SU-DHL-6 (cell line): ENCODE measurements at regions not wholly inside any gene's neighbourhood (a gene's known extent, or its start where the extent isn't known, plus 50 kb on each side); places are given as distances from the start of the nearest gene placed in this dataset.

Source experiments
- H2AFZ ChIP-seq: fragments of 200-600 bp; sonication (generic); 2 replicates; pipeline ENCODE4 v1.6.1; 2014; ENCODE audit warnings: low read depth, mild to moderate bottlenecking, moderate library complexity, mixed read lengths, antibody characterized with exemption, low read length; ENCODE audit not compliant: severe bottlenecking
- H3F3A ChIP-seq: fragments of 200-600 bp; shearing (Covaris generic); 2 replicates; pipeline ENCODE4 v1.6.0; 2016; ENCODE audit warnings: antibody characterized with exemption, mild to moderate bottlenecking; ENCODE audit not compliant: insufficient read depth
- H3K27ac ChIP-seq: fragments of 200-600 bp; sonication (generic); 2 replicates; pipeline ENCODE4 v1.5.1; 2016; ENCODE audit warnings: low read depth, mild to moderate bottlenecking, low read length, moderate library complexity, mixed read lengths
- H3K27me3 ChIP-seq: fragments of 200-600 bp; sonication (generic), shearing (Covaris generic); 2 replicates; pipeline ENCODE4 v1.6.0; 2014; ENCODE audit warnings: mild to moderate bottlenecking, low read length
- H3K36me3 ChIP-seq: fragments of 200-600 bp; sonication (generic); 2 replicates; pipeline ENCODE4 v1.6.1; 2014; ENCODE audit warnings: mild to moderate bottlenecking, low read length, mixed read lengths
- H3K4me2 ChIP-seq: fragments of 300-600, 200-600 bp; shearing (Covaris generic), sonication (generic); 2 replicates; pipeline ENCODE4 v1.6.0; 2014; ENCODE audit warnings: low read length, low read depth, mild to moderate bottlenecking; ENCODE audit not compliant: poor library complexity, severe bottlenecking
- H3K4me3 ChIP-seq: fragments of 200-600 bp; sonication (generic); 2 replicates; pipeline ENCODE4 v1.5.1; 2014; ENCODE audit warnings: antibody characterized with exemption, low read length, mild to moderate bottlenecking, mixed read lengths; ENCODE audit not compliant: insufficient read depth, poor library complexity, severe bottlenecking
- H3K79me2 ChIP-seq: fragments of 200-600 bp; sonication (generic); 2 replicates; pipeline ENCODE4 v1.6.1; 2014; ENCODE audit warnings: mild to moderate bottlenecking, low read length, moderate library complexity; ENCODE audit not compliant: insufficient read depth
- H3K9ac ChIP-seq: fragments of 200-600 bp; sonication (generic); 2 replicates; pipeline ENCODE4 v1.7.0; 2014; ENCODE audit warnings: mild to moderate bottlenecking, low read length
- H3K9me2 ChIP-seq: fragments of 200-600 bp; sonication (generic); replicated peaks from 2 replicates; pipeline ENCODE4 v1.6.1; 2014; ENCODE audit warnings: low read length; ENCODE audit not compliant: insufficient read depth
- H3K9me3 ChIP-seq: fragments of 200-600 bp; sonication (generic); 2 replicates; pipeline ENCODE4 v1.6.1; 2014; ENCODE audit warnings: low read length, mixed read lengths; ENCODE audit not compliant: insufficient read depth
- H4K20me1 ChIP-seq: fragments of 200-600 bp; sonication (generic); 2 replicates; pipeline ENCODE4 v1.6.1; 2014; ENCODE audit warnings: low read depth, mild to moderate bottlenecking, antibody characterized with exemption, low read length, moderate library complexity, mixed read lengths
- CTCF ChIP-seq: fragments of 200-600 bp; sonication (generic); IDR thresholded peaks from one replicate; pipeline ENCODE4 v1.5.1; 2017; ENCODE audit warnings: antibody characterized with exemption, mild to moderate bottlenecking, low read length, moderate library complexity; ENCODE audit not compliant: insufficient read depth, poor library complexity, severe bottlenecking
- EZH2phosphoT487 ChIP-seq: fragments of 200-600 bp; sonication (generic), shearing (Covaris generic); conservative IDR thresholded peaks from 2 replicates; pipeline ENCODE4 v1.6.1; 2018; ENCODE audit warnings: mild to moderate bottlenecking, antibody characterized with exemption, low read length, moderate library complexity, mixed read lengths

GRCh38 chr12:77777274-77777673 is 53.4 kb upstream of the NAV3 start:
- Histone ChIP-seq H3K27me3 (no peaks in the 10 kb centered on the region), H3F3A (no peaks in the 10 kb centered on the region), H2AFZ (no peak overlapping the region), H3K9ac (no peak overlapping the region), H3K9me2 (no peaks in the 10 kb centered on the region), H3K79me2 (no peaks in the 10 kb centered on the region), H3K36me3 (no peaks in the 10 kb centered on the region), H3K27ac (no peak overlapping the region), H3K4me3 (no peak overlapping the region), H3K9me3 (no peaks in the 10 kb centered on the region), H3K4me2 (no peak overlapping the region), H4K20me1 (no peaks in the 10 kb centered on the region)
- TF ChIP-seq CTCF, result no peak

- Histone ChIP-seq H3K79me2 (no peaks in the 10 kb centered on the region), H3K9me3 (no peaks in the 10 kb centered on the region), H3K27me3 (no peaks in the 10 kb centered on the region), H3K36me3 (no peaks in the 10 kb centered on the region), H3K4me3 (no peak overlapping the region), H3K4me2 (no peak overlapping the region), H4K20me1 (no peaks in the 10 kb centered on the region), H3K27ac (no peak overlapping the region), H3K9me2 (no peaks in the 10 kb centered on the region), H2AFZ (no peak overlapping the region), H3K9ac (no peak overlapping the region), H3F3A (no peaks in the 10 kb centered on the region)
- no peak for TF ChIP-seq CTCF
- TF ChIP-seq EZH2phosphoT487, result no peak
Measured at GRCh38 chr12:77774761-77775160, 55.9 kb upstream of the NAV3 start.

GRCh38 chr12:77772676-77773298 is 57.9 kb upstream of the NAV3 start:
- Histone ChIP-seq H3K9me3 (peaks cover 6% of the 10 kb centered on the region; the same call in 1 of the 2 replicates), H3K4me3 (no peak overlapping the region), H4K20me1 (no peaks in the 10 kb centered on the region), H3K27ac (no peak overlapping the region), H3K79me2 (no peaks in the 10 kb centered on the region), H3K36me3 (no peaks in the 10 kb centered on the region), H3K27me3 (no peaks in the 10 kb centered on the region), H3F3A (no peaks in the 10 kb centered on the region), H2AFZ (no peak overlapping the region), H3K9me2 (no peaks in the 10 kb centered on the region), H3K9ac (no peak overlapping the region), H3K4me2 (no peak overlapping the region)
- TF ChIP-seq EZH2phosphoT487 (no peak), CTCF (no peak)
